GM19240 (cell line): ENCODE measurements at regions not wholly inside any gene's neighbourhood (a gene's known extent, or its start where the extent isn't known, plus 50 kb on each side); places are given as distances from the start of the nearest gene placed in this dataset.
"Not testable (repeated sequence)": the region's sequence is repeated elsewhere in the genome, so short reads cannot be mapped to it uniquely, and the experiment has no call there.

Experiments used
- DNase-seq: peaks from one replicate; pipeline ENCODE4 v3.0.0; 2011; ENCODE audit warnings: low spot score; ENCODE audit not compliant: insufficient read length

DNA sequence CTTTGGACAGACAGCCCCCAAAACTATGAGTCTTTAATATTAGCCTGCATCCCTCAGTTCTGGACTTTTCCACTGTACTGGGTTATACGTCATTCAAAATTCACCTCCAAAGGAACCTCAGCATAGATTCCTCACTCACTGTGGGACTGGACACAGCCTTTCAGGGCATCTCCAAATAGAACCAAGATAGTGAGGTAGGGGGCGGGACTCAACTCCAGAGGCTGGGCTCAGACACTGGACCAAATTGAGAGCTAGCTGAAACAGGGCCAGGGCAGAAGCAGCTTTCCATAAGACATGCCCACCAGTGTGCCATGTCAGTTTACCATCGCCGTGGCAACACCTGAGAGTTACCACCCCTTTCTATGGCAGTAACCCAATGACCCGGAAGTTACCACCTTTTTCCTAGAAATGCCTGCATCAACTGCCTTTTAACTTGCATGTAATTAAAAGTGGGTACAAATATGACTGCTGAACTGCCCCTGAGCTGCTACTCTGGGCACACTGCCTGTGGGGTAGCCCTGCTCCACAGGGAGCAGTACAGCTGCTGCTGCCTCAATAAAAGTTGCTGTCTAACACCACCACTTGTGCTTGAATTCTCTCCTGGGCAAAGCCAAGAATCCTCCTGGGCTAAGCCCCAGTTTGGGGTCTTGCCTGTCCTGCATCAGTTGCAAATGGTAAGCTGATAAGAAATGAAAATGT lies 274.7 kb downstream of the ANAPC1 start:
- DNase-seq: not testable (repeated sequence)

DNA sequence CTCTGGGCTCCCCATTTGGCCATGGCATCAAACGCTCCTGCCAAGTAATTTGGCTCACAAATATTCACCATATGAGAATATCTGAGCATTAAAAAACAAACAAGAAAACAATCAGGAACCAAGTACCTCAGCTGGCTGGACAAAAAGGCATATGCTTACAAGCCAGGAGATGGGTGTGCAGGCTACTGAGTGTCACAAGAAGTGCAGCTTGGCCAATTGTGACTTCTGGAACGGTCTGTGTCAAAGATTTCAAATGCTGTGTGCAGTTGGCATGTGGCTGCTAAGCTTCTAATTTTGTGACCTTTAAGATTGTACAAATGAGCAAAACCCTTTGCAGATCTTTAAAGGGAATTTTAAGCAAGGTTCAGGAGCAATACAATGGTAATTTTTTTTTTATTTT lies 274.0 kb downstream of the ANAPC1 start:
- not testable (repeated sequence) for DNase-seq

DNA sequence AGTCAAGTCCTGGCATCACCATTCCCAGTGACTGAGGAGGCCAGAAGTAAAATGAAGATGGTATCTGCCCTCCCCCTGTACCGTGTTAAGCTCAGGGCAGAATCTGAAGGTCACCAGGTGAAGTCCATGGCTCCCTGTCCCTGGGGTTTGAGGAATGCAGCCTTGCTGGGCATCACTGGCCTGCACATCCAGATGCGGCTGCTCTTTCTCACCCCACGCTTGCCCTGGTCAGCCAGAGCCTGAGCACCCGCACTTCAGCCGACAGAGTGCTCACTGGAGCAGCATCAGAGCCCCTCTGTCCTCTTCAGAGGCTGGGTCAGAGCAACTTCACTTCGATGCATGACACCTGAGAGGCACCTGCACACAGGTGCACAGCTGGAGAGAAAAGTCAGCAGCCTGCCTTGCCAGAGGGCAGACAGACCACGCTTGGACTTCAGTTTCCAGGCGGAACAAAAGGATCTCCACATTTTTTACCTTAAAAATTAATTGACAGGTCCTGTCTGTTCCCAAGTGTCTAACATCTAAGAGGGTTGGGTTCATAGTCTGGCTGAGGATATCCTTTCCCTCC lies 267.3 kb downstream of the ANAPC1 start:
- DNase-seq: no peak

DNA sequence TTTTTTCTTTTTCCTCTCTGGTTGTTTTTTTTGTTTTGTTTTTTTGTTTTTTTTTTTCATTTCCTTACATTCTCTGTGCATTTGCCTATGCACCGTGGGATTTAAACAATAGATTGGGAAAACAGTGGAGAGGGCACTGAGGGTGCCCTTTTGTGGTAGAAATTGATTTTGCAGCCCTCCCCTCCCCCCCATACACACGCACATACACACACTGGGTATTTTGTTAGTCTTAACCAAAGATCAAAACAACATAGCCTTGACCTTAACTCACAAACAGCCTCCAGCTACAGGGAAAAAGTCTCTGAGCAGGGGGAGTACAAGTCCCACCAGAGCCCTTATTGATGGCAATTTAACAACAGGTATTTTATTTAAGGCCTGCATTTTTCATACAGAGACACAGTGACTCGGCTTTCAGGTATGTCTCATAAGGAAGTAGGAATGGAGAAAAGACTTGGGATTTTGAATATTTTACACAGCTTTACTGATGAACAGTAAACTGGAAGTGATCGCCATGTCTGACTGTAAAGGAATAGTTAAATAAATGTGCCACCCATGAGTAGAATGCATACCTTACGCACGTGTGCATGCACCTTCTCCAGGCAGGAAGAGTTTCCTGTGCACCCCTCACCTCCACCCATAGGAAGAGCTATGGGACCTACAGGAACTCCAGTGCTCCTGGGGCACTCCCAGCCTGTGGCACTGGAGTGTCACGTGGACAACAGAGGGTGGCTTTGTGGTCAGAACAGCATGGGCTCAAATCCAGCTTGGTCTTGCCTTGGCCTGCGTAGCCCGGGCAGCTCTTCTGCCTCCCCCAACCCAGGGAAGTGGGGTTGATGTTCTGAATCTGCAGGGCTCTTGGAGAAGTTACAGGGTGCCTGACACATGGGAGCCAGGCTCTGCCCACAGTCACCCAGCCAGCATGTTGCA lies 266.4 kb downstream of the ANAPC1 start:
- no peak for DNase-seq

DNA sequence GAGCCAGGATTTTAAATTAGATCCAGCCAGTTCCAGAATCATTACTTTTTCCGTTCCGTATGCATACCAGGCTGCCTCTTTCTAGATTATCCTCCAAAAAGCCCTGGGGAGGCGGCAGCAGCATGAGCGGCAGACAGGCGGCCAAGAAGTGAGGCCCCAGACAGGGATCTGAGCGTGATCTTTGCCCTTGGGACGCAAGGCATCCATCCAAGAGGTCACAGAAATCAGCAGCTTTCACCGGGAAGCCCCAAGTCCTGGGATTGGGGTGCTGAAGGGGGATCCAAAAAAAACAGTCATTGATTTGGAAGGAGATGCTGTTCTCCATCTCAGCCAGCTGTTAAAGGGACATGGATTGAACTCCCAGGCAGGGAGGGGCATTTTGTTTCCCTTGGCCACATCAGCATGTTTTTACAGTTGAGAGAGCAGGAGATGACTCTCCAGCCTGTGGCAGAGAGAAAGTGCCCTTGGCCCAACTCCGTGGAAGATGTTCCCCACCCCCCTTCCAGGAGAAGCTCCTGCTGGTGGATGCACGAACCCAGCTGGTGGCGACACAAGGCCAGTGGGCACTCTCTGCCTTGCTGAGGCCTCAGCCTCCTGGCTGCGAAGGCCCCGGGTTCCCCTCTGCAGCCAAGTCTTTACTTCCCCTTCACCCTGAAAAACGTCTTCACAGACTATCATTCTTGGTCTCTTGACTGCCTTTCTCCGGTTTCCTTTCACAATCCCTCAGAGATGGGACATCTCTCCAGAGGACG lies 265.6 kb downstream of the ANAPC1 start:
- no peak for DNase-seq

DNA sequence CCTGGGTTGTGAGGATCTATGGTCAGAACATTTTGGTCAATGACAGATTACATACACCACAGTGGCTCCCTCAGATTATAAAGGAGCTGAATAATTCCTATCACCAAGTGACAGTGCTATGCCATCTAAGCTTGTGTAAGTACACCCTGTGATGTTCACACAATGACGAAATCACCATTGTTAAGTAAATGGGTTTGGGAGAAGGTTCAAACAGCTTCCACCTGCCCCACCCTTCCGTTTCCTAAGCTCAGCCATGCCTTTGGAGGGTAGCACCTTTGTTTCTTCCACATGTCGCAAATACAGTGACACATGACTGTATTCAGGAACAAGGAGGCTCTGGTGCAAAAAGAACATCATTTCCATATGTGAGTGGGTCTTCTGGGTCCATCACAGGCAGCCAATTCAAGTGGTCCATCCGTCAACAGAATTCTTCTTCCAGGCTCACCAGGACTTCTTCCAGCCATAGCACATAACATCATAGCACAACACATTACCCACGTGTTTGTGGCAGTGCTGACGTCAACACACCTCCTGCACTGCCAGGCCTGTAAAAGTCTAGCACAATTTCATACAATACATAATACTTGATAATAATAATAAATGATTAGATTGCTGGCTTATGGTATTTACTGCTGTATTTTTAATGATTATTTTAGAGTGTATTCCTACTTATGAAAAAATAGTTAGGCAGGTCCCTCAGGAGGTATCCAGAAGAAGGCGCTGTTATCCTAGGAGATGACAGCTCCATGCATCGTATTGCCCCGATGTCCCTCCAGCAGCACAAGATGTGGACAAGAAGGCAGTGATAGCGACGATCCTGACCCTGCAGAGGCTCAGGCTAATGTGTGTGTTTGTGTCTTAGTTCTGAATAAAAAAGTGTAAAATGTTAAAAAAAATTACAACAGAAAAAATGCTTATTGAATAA lies 264.8 kb downstream of the ANAPC1 start:
- no peak for DNase-seq

GRCh38 chr2:111620281-111620680 lies 263.7 kb downstream of the ANAPC1 start:
- DNase-seq: no peak

GRCh38 chr2:111622859-111623258 lies 261.1 kb downstream of the ANAPC1 start:
- no peak for DNase-seq

- DNase-seq: no peak
Observed at GRCh38 chr2:111623380-111623779, 260.6 kb downstream of the ANAPC1 start.

GRCh38 chr2:111624411-111625156 lies 259.4 kb downstream of the ANAPC1 start:
- no peak for DNase-seq

- DNase-seq: not testable (repeated sequence)
Observed at GRCh38 chr2:111625157-111625537, 258.8 kb downstream of the ANAPC1 start.

- no peak for DNase-seq
Observed at GRCh38 chr2:111626037-111626864, 257.7 kb downstream of the ANAPC1 start.

DNA sequence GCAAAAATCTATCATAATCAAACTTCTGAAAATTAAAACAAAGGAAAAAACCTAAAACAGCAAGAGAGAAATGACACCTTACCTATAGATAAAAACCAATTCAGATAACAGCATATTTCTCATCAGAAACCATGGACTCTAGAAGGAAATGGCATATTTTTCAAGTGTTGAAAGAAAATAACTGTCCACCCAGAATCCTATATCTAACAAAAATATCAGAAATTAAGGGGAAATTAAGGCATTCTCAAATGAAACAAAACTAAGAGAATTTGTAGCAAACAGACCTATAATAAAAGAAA lies 257.2 kb downstream of the ANAPC1 start:
- DNase-seq: no peak

- no peak for DNase-seq
Observed at GRCh38 chr2:111627256-111627655, 256.7 kb downstream of the ANAPC1 start.

- no peak for DNase-seq
Observed at GRCh38 chr2:111628221-111628620, 255.8 kb downstream of the ANAPC1 start.

DNA sequence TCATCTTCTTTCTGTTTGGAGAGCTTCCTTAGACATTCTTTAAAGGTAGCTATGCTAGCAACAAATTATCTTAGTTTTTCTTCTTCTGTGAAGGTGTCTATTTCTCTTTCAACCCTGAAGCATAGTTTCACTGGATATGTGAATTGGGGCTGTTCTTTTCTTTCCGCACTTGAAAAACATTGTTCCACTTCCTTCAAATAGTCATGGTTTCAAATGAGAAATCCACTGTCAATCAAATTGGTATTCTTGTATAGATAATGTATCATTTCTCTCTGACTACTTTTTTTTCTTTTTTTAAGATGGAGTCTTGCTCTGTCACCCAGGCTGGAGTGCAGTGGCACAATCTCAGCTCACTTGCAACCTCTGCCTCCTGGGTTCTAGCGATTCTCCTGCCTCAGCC lies 254.0 kb downstream of the ANAPC1 start:
- no peak for DNase-seq

DNA sequence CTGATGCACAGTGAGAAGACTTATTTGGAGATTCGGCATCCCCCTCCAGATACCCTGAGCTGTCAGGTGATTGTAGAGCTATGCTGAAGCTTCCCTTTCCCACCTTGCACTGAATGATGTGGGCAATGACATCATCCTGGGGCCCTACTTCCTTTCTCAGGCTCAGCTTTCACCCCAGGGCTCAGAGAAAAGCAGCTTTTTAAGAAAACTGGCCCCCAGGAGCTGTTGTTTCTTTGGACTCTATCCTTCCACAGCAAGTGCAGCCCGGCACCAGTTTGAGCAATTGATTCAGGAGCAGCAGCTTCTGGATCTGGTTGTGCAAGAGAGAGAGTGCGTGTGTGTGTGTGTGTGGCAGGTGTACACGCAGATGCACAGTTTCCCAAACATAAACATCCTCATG lies 251.3 kb downstream of the ANAPC1 start:
- no peak for DNase-seq

DNA sequence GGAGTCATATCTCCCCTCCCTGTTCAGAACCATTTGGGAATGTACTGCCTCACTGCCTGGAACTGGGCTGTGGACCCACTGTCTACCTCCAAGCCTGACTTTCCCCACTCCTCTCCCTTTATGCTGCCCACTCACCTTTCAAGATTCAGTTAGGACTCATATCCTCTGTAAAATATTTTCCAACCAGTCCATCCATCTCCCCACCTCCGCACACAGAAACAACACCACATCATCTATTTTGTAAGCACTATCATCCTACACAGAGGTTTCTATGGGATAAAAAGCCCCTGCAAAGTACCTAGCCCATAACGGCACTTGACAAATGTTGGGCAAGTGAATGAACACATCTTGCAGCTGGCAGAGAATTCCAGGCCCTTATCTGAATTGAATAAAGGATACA lies 250.8 kb downstream of the ANAPC1 start:
- DNase-seq: no peak

GRCh38 chr2:111633643-111634042 lies 250.3 kb downstream of the ANAPC1 start:
- no peak for DNase-seq
